Osteocyte (in vitro differentiated cells): ENCODE measurements at regions not wholly inside any gene's neighbourhood (a gene's known extent, or its start where the extent isn't known, plus 50 kb on each side); places are given as distances from the start of the nearest gene placed in this dataset.

ENCODE experiments used
- DNase-seq: peaks from one replicate; pipeline ENCODE4 v3.0.0; 2021; ENCODE audit warnings: mixed read lengths; ENCODE audit not compliant: unreplicated experiment; ENCODE audit errors: extremely low spot score
- H3K27ac Mint-ChIP-seq: one replicate; pipeline ENCODE4 v1.8.0; 2021; ENCODE audit warnings: mild to moderate bottlenecking, mixed read lengths; ENCODE audit not compliant: unreplicated experiment
- H3K27me3 Mint-ChIP-seq: one replicate; pipeline ENCODE4 v1.8.0; 2021; ENCODE audit warnings: mixed read lengths; ENCODE audit not compliant: unreplicated experiment
- H3K36me3 Mint-ChIP-seq: one replicate; pipeline ENCODE4 v1.8.0; 2021; ENCODE audit warnings: mixed read lengths; ENCODE audit not compliant: unreplicated experiment
- H3K4me1 Mint-ChIP-seq: one replicate; pipeline ENCODE4 v1.8.0; 2021; ENCODE audit warnings: mixed read lengths; ENCODE audit not compliant: unreplicated experiment
- H3K4me3 Mint-ChIP-seq: one replicate; pipeline ENCODE4 v1.8.0; 2021; ENCODE audit warnings: mild to moderate bottlenecking, moderate library complexity, mixed read lengths; ENCODE audit not compliant: unreplicated experiment
- H3K9me3 Mint-ChIP-seq: one replicate; pipeline ENCODE4 v1.8.0; 2021; ENCODE audit warnings: mixed read lengths; ENCODE audit not compliant: unreplicated experiment
- CTCF ChIP-seq: fragments of 200-600 bp; sonication (generic); IDR thresholded peaks from 2 replicates; pipeline ENCODE4 v1.5.0; 2021; ENCODE audit warnings: antibody characterized with exemption, mild to moderate bottlenecking, moderate library complexity

- H3K4me1 Mint-ChIP-seq: peaks cover 7% of the 10 kb centered on the region
- no peak overlapping the region for H3K27ac Mint-ChIP-seq
- DNase-seq: no peak
- H3K9me3 Mint-ChIP-seq: no peaks in the 10 kb centered on the region
- no peak for TF ChIP-seq CTCF
- no peaks in the 10 kb centered on the region for H3K36me3 Mint-ChIP-seq
- no peak overlapping the region for H3K4me3 Mint-ChIP-seq
- peaks cover 3% of the 10 kb centered on the region for H3K27me3 Mint-ChIP-seq
Measured at GRCh38 chr18:60893355-60894097, 439.7 kb upstream of the CDH20 start.

GRCh38 chr18:60894254-60894945, 438.8 kb upstream of the CDH20 start:
- TF ChIP-seq CTCF: no peak
- no peak overlapping the region for H3K27ac Mint-ChIP-seq
- peaks cover 7% of the 10 kb centered on the region for H3K27me3 Mint-ChIP-seq
- no peak for DNase-seq
- H3K4me3 Mint-ChIP-seq: no peak overlapping the region
- H3K36me3 Mint-ChIP-seq: no peaks in the 10 kb centered on the region
- peaks cover 7% of the 10 kb centered on the region for H3K4me1 Mint-ChIP-seq
- no peaks in the 10 kb centered on the region for H3K9me3 Mint-ChIP-seq

GRCh38 chr18:60895181-60895580, 438.0 kb upstream of the CDH20 start:
- Mint-ChIP-seq H3K4me1 (peaks cover 7% of the 10 kb centered on the region), H3K9me3 (no peaks in the 10 kb centered on the region), H3K27ac (no peak overlapping the region), H3K4me3 (no peak overlapping the region), H3K36me3 (no peaks in the 10 kb centered on the region), H3K27me3 (peaks cover 12% of the 10 kb centered on the region)
- DNase-seq: no peak
- no peak for TF ChIP-seq CTCF

GRCh38 chr18:60898111-60898510, 435.1 kb upstream of the CDH20 start:
- no peak for TF ChIP-seq CTCF
- no peaks in the 10 kb centered on the region for H3K36me3 Mint-ChIP-seq
- DNase-seq: no peak
- H3K4me3 Mint-ChIP-seq: no peak overlapping the region
- H3K27ac Mint-ChIP-seq: no peak overlapping the region
- peaks cover 29% of the 10 kb centered on the region for H3K27me3 Mint-ChIP-seq
- peaks cover 1% of the 10 kb centered on the region for H3K4me1 Mint-ChIP-seq
- H3K9me3 Mint-ChIP-seq: no peaks in the 10 kb centered on the region

- Mint-ChIP-seq H3K9me3 (no peaks in the 10 kb centered on the region), H3K27ac (no peak overlapping the region), H3K4me3 (no peak overlapping the region), H3K4me1 (no peaks in the 10 kb centered on the region), H3K27me3 (peaks cover 49% of the 10 kb centered on the region), H3K36me3 (no peaks in the 10 kb centered on the region)
- TF ChIP-seq CTCF: no peak
- DNase-seq: no peak
Measured at GRCh38 chr18:60905699-60906098, 427.5 kb upstream of the CDH20 start.
